ENCODE measurements at regions not wholly inside any gene's neighbourhood (a gene's known extent, or its start where the extent isn't known, plus 50 kb on each side); places are given as distances from the start of the nearest gene placed in this dataset.

DNA sequence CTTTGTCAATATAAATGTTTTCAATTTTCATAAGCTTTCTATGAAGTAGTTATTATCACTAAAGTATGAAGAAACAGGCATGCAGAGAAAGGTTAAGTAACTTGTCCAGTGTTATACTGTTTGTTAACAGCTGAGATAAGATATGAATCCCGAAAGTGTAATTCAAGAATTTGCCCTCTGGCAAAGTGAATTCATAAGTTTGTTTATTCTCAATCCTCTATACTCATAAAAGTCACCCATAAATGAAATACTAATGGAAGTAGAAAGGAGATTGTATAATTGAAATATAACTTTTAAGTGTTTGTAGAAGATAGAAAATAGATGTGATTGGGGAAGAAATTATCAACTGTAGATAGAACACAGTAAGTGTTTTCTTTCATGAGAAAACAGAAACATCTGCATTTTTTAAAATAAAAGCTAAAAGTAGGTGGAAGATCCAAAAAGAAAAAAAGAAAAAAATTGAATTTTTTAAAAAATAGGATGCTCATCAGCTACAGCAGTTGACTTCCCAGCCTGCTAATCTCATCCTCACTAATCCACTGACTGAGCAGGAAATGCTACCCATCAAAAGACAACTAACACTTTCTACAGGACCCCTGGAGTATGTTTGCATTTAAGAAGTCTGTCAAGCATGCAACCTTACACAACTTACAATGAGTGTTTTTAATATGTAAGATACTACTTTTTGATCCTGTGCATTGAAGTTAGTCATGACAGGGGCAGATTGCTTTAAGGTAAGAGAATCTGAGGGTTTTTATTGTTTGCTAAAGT is 878.1 kb downstream of the SI start:
- TF ChIP-seq EZH2 (IDR thresholded peaks at IDR 0.05; ENCODE audit: borderline replicate concordance, low read depth, low read length, severe bottlenecking) (no peak), JUN (IDR thresholded peaks at IDR 0.05; ENCODE audit: borderline replicate concordance, insufficient read depth, insufficient read length, low read depth) (no peak), MYC (IDR thresholded peaks at IDR 0.05; ENCODE audit: low read depth, low read length) (no peak), POLR2AphosphoS5 (IDR thresholded peaks at IDR 0.05; ENCODE audit: insufficient read depth, low read depth, low read length) (no peak), POLR2A (IDR thresholded peaks at IDR 0.05; ENCODE audit: low read depth, low read length) (no peak), FOS (IDR thresholded peaks at IDR 0.05; ENCODE audit: borderline replicate concordance, insufficient read depth, low read length) (no peak), GATA2 (IDR thresholded peaks at IDR 0.05; ENCODE audit: insufficient read depth, insufficient read length, low read depth, low read length) (no peak)
- TF ChIP-seq, protein P1, sequence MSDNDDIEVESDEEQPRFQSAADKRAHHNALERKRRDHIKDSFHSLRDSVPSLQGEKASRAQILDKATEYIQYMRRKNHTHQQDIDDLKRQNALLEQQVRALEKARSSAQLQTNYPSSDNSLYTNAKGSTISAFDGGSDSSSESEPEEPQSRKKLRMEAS (IDR thresholded peaks at IDR 0.05; ENCODE audit: insufficient read depth, insufficient read length): no peak
- TF ChIP-seq, protein P2, sequence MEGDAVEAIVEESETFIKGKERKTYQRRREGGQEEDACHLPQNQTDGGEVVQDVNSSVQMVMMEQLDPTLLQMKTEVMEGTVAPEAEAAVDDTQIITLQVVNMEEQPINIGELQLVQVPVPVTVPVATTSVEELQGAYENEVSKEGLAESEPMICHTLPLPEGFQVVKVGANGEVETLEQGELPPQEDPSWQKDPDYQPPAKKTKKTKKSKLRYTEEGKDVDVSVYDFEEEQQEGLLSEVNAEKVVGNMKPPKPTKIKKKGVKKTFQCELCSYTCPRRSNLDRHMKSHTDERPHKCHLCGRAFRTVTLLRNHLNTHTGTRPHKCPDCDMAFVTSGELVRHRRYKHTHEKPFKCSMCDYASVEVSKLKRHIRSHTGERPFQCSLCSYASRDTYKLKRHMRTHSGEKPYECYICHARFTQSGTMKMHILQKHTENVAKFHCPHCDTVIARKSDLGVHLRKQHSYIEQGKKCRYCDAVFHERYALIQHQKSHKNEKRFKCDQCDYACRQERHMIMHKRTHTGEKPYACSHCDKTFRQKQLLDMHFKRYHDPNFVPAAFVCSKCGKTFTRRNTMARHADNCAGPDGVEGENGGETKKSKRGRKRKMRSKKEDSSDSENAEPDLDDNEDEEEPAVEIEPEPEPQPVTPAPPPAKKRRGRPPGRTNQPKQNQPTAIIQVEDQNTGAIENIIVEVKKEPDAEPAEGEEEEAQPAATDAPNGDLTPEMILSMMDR (IDR thresholded peaks at IDR 0.05; ENCODE audit: extremely low read depth in 1 of 2, insufficient read depth in 1 of 2, low read depth in 1 of 2, low read length in 2 of 2): no peak
- no peak overlapping the region for H3K4me3 ChIP-seq (replicated peaks in 1 of 3; ENCODE audit: insufficient read depth in 1 of 3, low read depth in 1 of 3, low read length in 3 of 3)
- no peak overlapping the region for H3K9ac ChIP-seq (replicated peaks; ENCODE audit: extremely low read depth, insufficient read depth, low read length)
- dilution Hi-C loops (cut with MboI; ENCODE audit: extremely low pct_ligation_motif_present, low sequenced_read_pairs): no loop called here
- no peaks in the 10 kb centered on the region for H3K9me3 ChIP-seq (replicated peaks; ENCODE audit: control insufficient read depth, insufficient read depth, low read length)
- no peak for DNase-seq (ENCODE audit: low read depth, low spot score)
- no peaks in the 10 kb centered on the region for H3K4me1 ChIP-seq (ENCODE audit: control insufficient read depth, extremely low read depth, insufficient read depth, low read length)
- H4K20me1 ChIP-seq (replicated peaks; ENCODE audit: control insufficient read depth, extremely low read depth, insufficient read depth, low read length): no peaks in the 10 kb centered on the region
- H3K27ac ChIP-seq (ENCODE audit: insufficient read depth, low read depth, low read length): no peak overlapping the region
- intact Hi-C loops (cut with micrococcal nuclease): no loop called here
- FAIRE-seq: no peak
- no peaks in the 10 kb centered on the region for H3K27me3 ChIP-seq (ENCODE audit: control insufficient read depth in 2 of 2, insufficient read depth in 2 of 2, low read length in 2 of 2)
- H3K79me2 ChIP-seq (ENCODE audit: control insufficient read depth, insufficient read depth, low read length): no peaks in the 10 kb centered on the region
- no TSS peak for BruUV-seq (replicated peaks)
- ChIA-PET CTCF (no interaction called here), POLR2A (no interaction called here)
- H2AFZ ChIP-seq (ENCODE audit: low read depth, low read length): no peak overlapping the region
- H3K36me3 ChIP-seq (ENCODE audit: control insufficient read depth in 2 of 2, extremely low read depth in 1 of 2, insufficient read depth in 2 of 2, low read length in 2 of 2): no peaks in the 10 kb centered on the region
- no peaks in the 10 kb centered on the region for H3K9me1 ChIP-seq (replicated peaks; ENCODE audit: control insufficient read depth, extremely low read depth, insufficient read depth, low read length)
- H3K4me2 ChIP-seq (ENCODE audit: insufficient read depth, low read length): no peak overlapping the region

All from endothelial cell of umbilical vein (primary cell).